GM18861 (cell line): ENCODE measurements at regions not wholly inside any gene's neighbourhood (a gene's known extent, or its start where the extent isn't known, plus 50 kb on each side); places are given as distances from the start of the nearest gene placed in this dataset.

Experiments
- ATAC-seq: cut with Tn5 transposase; IDR thresholded peaks from one replicate; pipeline ENCODE4 v1.9.1; 2021; ENCODE audit not compliant: unreplicated experiment

GRCh38 chr2:118475622-118476205 is 371.7 kb downstream of the EN1 start:
- ATAC-seq, result no peak

DNA sequence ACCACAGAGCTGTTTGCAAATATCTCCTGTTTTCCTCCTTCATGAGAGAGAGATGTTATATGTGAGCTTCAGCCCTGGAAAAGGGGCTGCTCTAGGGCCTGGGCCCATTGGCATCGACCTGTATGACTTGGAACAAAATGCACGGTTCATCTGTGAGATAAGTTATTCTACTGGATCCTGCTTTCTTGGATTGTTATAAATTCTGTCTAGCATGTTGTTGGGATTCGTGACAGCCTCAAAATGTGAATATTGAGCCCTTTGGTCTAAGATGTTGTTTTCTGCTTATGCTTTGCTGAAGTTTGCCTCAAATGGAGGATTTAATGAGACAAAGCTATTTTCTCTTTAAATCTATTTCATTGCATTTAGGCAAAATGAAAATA is 372.9 kb downstream of the EN1 start:
- no peak for ATAC-seq

DNA sequence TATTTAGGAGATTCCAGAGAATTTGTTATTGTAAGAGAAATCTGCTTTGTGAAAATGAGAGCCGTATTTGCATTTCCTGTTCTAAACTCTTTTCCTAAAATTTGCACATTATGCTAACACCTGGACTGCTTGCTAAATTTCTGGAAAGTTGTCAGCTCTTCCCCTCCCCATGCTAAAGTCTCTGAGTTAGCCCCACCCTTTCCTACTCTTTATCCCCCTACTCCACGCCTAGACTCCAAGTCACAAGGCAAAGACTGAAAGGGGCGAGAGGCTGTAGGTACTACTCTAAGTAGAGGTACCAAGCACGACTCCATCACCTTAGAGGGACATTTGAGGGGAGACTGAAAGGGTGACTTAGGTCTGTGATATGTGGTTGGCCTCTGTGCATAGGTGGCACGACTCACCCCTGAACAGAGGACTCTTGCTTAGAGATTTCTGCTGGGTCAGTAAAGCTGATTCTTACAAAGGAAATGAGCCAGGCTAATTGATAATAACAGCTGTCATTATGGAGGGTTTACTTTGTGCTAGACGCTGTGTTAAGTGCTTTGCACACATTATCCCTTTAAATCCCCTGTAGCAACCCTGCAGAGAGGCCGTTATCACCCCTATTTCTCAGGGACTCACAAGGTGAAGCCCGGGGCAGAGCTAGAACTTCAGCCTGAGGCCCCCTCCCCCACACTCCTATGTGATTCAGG is 373.5 kb downstream of the EN1 start:
- no peak for ATAC-seq

DNA sequence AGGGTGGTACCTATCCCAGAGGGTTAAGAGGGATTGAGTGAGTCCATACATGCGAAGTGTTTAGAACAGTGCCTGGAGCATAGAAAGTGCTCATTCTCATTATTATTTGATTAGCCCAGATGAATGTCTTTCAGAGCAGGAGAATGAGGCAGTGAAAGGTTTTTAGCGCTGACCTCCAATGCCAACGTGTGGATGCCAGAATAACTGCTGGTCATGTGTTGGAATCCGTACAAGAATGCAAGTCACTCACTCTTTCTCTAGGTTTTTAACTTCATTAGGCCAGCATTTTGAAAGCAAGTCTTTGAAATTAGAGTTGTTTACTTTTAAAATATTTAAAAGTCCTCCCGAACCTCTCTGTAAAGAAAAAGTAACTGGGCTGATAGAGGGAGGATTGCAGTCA is 374.2 kb downstream of the EN1 start:
- ATAC-seq, result no peak

GRCh38 chr2:118470297-118470696 is 377.2 kb downstream of the EN1 start:
- no peak for ATAC-seq

GRCh38 chr2:118469103-118469502 is 378.3 kb downstream of the EN1 start:
- ATAC-seq, result no peak

GRCh38 chr2:118464546-118465265 is 376.4 kb downstream of the INSIG2 start:
- ATAC-seq, result no peak

- no peak for ATAC-seq
Observed at GRCh38 chr2:118464046-118464445, 375.8 kb downstream of the INSIG2 start.

DNA sequence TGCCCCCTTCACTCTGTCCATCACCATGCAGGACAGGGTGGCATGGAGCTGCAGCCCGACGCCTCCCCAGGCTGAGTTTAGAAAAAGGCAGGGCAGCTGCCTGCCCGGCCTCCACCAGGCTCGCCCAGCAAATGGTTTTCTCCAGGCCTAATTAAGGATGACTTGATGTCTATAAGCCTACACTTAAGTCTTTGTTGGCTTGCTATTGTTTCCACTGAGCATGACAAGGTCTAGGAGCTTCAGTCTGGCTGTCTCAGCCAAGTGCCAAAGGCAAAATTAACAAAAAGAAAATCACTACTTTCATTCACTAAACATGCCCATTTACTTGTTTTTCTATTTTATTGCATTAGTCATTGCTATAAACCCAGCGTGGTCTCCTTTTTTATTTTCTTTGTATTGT is 372.2 kb downstream of the INSIG2 start:
- no peak for ATAC-seq

DNA sequence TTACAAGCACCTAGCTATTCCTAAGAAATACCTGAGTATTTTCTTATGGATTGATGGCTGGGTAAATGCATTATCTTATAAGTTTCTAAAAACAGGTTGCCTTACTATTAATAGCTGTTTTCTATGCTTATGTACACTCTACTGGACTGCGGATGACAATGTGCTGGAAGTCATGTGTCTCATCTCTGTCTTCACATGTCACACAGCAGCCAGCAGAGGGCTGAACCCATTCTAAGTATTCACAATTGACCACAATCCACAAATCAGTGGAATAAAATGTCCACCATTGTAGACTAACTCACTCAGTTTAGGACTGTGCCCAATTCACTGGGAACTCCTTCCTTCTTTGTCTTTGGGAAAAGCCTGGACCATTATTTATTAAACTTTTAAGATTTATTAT is 371.2 kb downstream of the INSIG2 start:
- ATAC-seq, result no peak

DNA sequence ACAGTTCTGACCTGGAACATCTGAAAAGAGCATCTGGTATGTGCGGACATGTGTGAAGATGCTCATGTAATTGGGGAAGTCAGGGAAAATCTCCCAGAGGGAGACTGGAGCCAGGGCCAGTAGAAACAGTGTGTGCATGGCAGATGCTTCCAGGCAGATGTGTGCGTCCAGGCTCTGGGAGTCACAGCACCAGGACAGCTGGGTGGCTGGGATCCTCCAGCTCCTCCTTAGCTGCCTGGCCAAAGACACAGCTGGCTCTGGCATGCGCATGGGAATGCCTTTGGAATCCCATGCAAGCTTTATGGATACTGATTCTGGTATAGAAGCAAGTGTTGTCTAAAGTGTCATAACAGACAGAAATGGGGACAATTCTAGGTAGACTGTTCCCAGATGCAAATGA is 369.7 kb downstream of the INSIG2 start:
- ATAC-seq, result no peak

DNA sequence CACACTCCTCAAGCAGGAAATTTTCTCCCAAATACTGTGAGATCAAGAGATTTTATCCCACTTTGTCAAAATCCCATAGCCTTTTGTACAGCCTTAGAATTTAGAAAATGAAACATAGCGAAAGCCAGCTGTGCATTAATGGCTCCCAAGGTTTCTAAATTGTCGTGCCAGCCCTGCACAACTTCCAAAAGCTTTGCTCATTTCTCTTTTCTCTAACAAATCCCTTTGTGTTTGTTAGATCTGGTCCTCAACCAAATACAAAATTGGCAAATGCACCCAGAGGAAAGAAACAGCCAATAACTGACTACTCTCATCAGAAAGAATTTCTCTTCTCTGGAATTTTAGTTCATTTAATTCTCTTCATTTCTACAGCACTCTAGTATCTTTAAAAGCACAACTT is 361.1 kb downstream of the INSIG2 start:
- no peak for ATAC-seq

DNA sequence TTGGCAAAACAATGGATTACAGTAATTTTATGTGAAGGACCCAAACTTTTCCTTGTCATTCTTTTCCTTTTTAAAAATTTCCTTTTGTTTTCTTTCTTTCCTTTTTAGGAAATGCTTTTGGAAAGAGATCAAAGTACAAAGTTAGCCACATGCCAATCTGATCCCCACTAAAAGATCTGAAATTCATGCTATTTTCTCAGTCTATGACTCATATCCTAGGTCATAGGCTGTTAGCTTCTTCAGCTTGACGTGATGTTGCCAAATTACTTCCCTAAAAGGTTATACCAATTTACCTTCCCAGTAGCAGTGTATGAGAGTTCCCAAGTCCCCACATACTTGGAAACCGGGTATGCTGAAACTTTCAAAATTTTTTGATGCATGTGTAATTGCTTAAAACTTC is 355.3 kb downstream of the INSIG2 start:
- no peak for ATAC-seq

DNA sequence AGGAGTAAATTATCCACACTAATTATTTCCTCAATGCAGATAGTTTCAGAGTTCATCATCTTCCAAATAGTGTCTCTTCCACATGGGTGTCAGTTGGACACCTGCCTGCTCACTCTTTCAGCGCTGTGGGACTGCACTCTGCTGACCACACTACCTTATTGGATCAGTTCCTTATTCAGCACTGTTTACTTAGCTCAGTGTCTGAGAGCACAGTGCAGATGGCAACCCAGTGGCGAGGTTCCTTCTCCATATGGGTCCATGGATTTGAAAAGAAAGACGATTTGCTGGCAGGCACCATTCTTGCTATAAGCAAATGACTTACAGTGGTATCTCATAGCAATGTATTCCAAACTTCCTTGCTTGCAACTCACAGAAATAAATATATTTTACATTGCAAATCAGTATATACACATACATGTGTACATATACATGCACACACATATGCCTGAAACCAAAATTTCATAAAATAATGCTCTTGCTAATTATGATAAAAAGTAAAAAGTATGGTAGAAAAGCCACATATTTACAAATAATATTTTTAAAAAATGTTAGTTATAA is 354.8 kb downstream of the INSIG2 start:
- ATAC-seq, result no peak

- ATAC-seq, result no peak
Observed at GRCh38 chr2:118442046-118442445, 353.8 kb downstream of the INSIG2 start.

DNA sequence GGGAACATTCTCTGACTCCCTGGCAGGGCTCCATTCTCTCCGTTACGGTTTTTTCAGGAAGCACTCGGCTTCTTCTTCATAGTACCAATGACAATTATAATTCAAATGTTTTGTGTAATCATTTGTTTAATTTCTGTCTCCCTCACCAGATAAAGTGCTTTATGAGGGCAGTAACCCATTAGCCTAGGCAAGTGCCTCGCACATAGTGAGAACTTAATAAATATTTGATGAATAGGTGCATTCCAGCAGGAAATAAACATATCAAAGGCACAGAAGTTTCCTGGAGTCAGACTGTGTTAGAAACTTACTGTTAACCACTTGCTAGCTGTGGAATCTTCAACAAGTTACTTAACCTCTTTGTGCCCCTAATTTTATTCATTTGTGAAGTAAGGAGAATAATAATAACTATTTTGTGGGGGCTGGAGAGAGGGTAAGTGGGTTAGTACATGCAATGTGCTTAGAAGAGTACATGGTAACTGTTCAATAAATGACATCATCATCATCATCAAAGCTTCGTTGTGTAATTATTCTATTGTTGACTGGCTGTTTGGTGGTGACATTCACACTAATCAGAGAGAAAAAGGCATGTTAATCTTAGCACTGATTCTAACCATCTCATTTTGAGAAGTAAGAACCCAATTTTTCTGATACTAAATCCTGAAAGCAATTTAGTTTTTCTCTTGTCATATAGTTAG is 352.3 kb downstream of the INSIG2 start:
- ATAC-seq, result no peak

- no peak for ATAC-seq
Observed at GRCh38 chr2:118437501-118437900, 349.2 kb downstream of the INSIG2 start.

- ATAC-seq, result no peak
Observed at GRCh38 chr2:118431997-118432396, 343.7 kb downstream of the INSIG2 start.

DNA sequence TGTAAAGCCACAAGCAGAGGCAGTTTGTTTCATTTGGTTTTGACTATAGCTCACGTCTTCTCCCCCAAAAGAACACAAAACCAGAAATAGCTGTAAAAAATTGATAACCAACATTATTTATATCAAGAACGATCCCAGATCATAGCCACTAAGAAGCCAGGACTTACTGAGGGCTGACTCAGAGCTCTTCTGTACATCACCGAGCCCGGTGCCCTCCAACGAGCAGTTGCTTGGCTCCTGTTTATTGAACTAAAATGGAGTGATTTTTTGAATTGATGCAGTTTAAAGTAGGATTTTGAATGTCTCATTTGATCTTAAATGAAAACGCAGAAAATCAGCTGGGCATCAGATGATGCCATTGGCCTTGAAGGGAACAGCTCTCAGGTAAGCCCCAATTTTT is 343.3 kb downstream of the INSIG2 start:
- ATAC-seq, result no peak

- ATAC-seq, result no peak
Observed at GRCh38 chr2:118431165-118431517, 342.9 kb downstream of the INSIG2 start.

DNA sequence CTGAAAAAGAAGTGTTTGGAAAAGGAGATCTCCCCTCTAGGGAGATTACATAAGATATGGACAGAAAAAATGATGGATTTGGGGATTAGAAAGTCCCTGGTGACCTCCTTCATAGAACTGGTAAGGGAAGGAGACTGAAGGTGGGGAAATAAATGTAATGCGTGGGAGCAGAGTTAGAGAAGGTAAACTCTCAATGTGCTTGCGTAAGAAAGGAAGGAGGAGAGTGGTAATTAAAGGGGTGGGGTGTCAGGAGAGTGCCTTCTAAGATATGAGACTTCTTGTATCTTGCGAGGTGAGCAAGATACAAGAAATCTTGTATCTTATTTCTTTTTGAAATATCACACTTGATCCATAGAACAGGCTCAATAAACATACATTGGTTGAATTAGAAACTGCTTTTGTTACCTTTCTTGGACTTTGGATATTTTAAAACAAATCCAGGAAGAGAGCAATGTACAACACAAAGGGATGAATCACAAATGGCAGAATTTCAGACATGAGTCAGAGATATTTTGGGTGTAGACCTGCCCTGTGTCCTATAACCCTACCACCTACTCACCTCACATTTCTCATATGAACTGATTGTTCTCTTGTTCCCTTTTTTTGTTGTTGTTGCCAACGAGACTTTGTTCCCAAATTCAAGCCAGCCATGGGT is 342.4 kb downstream of the INSIG2 start:
- no peak for ATAC-seq
